ENCODE measurements at regions not wholly inside any gene's neighbourhood (a gene's known extent, or its start where the extent isn't known, plus 50 kb on each side); places are given as distances from the start of the nearest gene placed in this dataset.

- Histone ChIP-seq H3K9ac (no peak overlapping the region), H3K27ac (ENCODE audit: low read depth in 2 of 2, low read length in 1 of 2) (no peak overlapping the region), H3K4me2 (no peak overlapping the region), H2AFZ (ENCODE audit: low read depth) (no peak overlapping the region), H3K27me3 (ENCODE audit: insufficient read depth) (no peaks in the 10 kb centered on the region), H3F3A (replicated peaks; ENCODE audit: insufficient read depth) (no peaks in the 10 kb centered on the region), H4K20me1 (ENCODE audit: insufficient read depth) (no peaks in the 10 kb centered on the region), H3K9me2 (no peaks in the 10 kb centered on the region), H3K79me2 (ENCODE audit: insufficient read depth) (no peaks in the 10 kb centered on the region), H3K4me1 (ENCODE audit: control insufficient read depth in 1 of 2, insufficient read depth in 2 of 2, low read depth in 1 of 2, low read length in 1 of 2) (peaks cover 3 to 4% of the 10 kb centered on the region in 2 experiments; a peak in 2 of 4 replicates), H3K36me3 (replicated peaks in 1 of 2; ENCODE audit: control insufficient read depth in 1 of 2, insufficient read depth in 2 of 2, low read length in 1 of 2) (no peaks in the 10 kb centered on the region), H3K4me3 (ENCODE audit: low read depth in 2 of 2, low read length in 1 of 2) (no peak overlapping the region), H3K9me3 (no peaks in the 10 kb centered on the region)
- 62% methylated on average over 2 of the region's 2 CpGs for WGBS (ENCODE audit: low lambda C conversion rate)
- ChIA-PET POLR2A (no interaction called here), CTCF (no interaction called here)
- DNase-seq, result no peak
- TF ChIP-seq YY1 (IDR thresholded peaks at IDR 0.05; ENCODE audit: low read depth), result no peak
- TF ChIP-seq RCOR1 (IDR thresholded peaks at IDR 0.05; ENCODE audit: low read length), result no peak
- no peak for TF ChIP-seq MEF2A (IDR thresholded peaks at IDR 0.05; ENCODE audit: borderline replicate concordance, low read depth)
- no peak for TF ChIP-seq POLR2AphosphoS5 (IDR thresholded peaks at IDR 0.05; ENCODE audit: low read depth, low read length)
- TF ChIP-seq MAX (IDR thresholded peaks at IDR 0.05; ENCODE audit: low read depth), result no peak
- no peak for TF ChIP-seq TEAD4 (IDR thresholded peaks at IDR 0.05; ENCODE audit: borderline replicate concordance, insufficient read depth)
- no peak for TF ChIP-seq TCF12 (IDR thresholded peaks at IDR 0.05)
- no peak for TF ChIP-seq EZH2phosphoT487 (IDR thresholded peaks at IDR 0.05; ENCODE audit: borderline replicate concordance, low read depth)
- TF ChIP-seq EP300 (IDR thresholded peaks at IDR 0.05; ENCODE audit: borderline replicate concordance in 1 of 2, low read depth in 1 of 2, low read length in 1 of 2), result no peak
- TF ChIP-seq NFIC (IDR thresholded peaks at IDR 0.05; ENCODE audit: borderline replicate concordance), result no peak
- no peak for TF ChIP-seq RXRA (IDR thresholded peaks at IDR 0.05; ENCODE audit: borderline replicate concordance, low read depth)
- TF ChIP-seq FOXJ3 (CRISPR knock-in tag; IDR thresholded peaks at IDR 0.05), result no peak
- no peak for TF ChIP-seq MXI1 (IDR thresholded peaks at IDR 0.05; ENCODE audit: low read depth, low read length)
- TF ChIP-seq CTCF (IDR thresholded peaks at IDR 0.05), result no peak
- TF ChIP-seq ELF1 (IDR thresholded peaks at IDR 0.05), result no peak
Measured at GRCh38 chr6:112595841-112596240, 248.7 kb downstream of the RFPL4B start.

- Histone ChIP-seq H3K9ac (no peak overlapping the region), H3K9me3 (no peaks in the 10 kb centered on the region), H3K27me3 (ENCODE audit: insufficient read depth) (no peaks in the 10 kb centered on the region), H4K20me1 (ENCODE audit: insufficient read depth) (no peaks in the 10 kb centered on the region), H3K36me3 (replicated peaks in 1 of 2; ENCODE audit: control insufficient read depth in 1 of 2, insufficient read depth in 2 of 2, low read length in 1 of 2) (no peaks in the 10 kb centered on the region), H2AFZ (ENCODE audit: low read depth) (no peak overlapping the region), H3K79me2 (ENCODE audit: insufficient read depth) (no peaks in the 10 kb centered on the region), H3K4me2 (no peak overlapping the region), H3K9me2 (no peaks in the 10 kb centered on the region), H3F3A (replicated peaks; ENCODE audit: insufficient read depth) (no peaks in the 10 kb centered on the region), H3K4me3 (ENCODE audit: low read depth in 2 of 2, low read length in 1 of 2) (no peak overlapping the region), H3K4me1 (ENCODE audit: control insufficient read depth in 1 of 2, insufficient read depth in 2 of 2, low read depth in 1 of 2, low read length in 1 of 2) (peaks cover 2 to 3% of the 10 kb centered on the region in 2 experiments; a peak in 1 of 4 replicates), H3K27ac (ENCODE audit: low read depth in 2 of 2, low read length in 1 of 2) (no peak overlapping the region)
- DNase-seq, result no peak
- ChIA-PET CTCF (no interaction called here), POLR2A (no interaction called here)
- TF ChIP-seq NFIC (IDR thresholded peaks at IDR 0.05; ENCODE audit: borderline replicate concordance) (no peak), GATA2 (CRISPR knock-in tag; IDR thresholded peaks at IDR 0.05) (no peak)
- 76% methylated on average over 1 of the region's 1 CpG for WGBS (ENCODE audit: low lambda C conversion rate)
Measured at GRCh38 chr6:112597176-112597575, 250.0 kb downstream of the RFPL4B start.

Data from SK-N-SH (cell line).